Endothelial cell of umbilical vein (primary cell): ENCODE measurements at regions not wholly inside any gene's neighbourhood (a gene's known extent, or its start where the extent isn't known, plus 50 kb on each side); places are given as distances from the start of the nearest gene placed in this dataset.

Experiments used
- BruUV-seq: library from RNA; stranded (reverse); fragments of 400-500 nt; replicated peaks from 2 replicates; lab custom pipeline; 2021; lab: Mats Ljungman, UMichigan
- CTCF ChIA-PET: fragments of 300-600, 350-600 bp; sonication (Branson Sonifier 250); formaldehyde crosslinking; loops from one replicate; lab custom pipeline; 2021; ENCODE audit warnings: antibody characterized with exemption, inconsistent platforms; lab: Charles Lee
- POLR2A ChIA-PET: fragments of 300-600, 350-600 bp; sonication (Branson Sonifier 250); formaldehyde crosslinking; loops from one replicate; lab custom pipeline; 2021; ENCODE audit warnings: antibody characterized with exemption, inconsistent platforms; lab: Charles Lee
- DNase-seq: peaks from one replicate; pipeline ENCODE4 v3.0.0-alpha.2; 2011; ENCODE audit warnings: low read depth, low spot score
- FAIRE-seq: peaks from 2 replicates; lab custom pipeline; 2011; peaks lifted over from hg19 to GRCh38; lab: Jason Lieb, UNC
- H2AFZ ChIP-seq: 2 replicates; pipeline ENCODE4 v1.6.0; 2012; ENCODE audit warnings: low read depth, low read length, control low read depth, inconsistent platforms
- H3K27ac ChIP-seq: 2 replicates; pipeline ENCODE4 v1.5.1; 2011; ENCODE audit warnings: low read depth, mild to moderate bottlenecking, control low read depth, low read length, moderate library complexity; ENCODE audit not compliant: insufficient read depth
- H3K27me3 ChIP-seq, 2 experiments: 2 replicates each; pipeline versions ENCODE4 v1.6.0 to v1.6.1; 2011; ENCODE audit warnings: low read length in 2 of 2, mixed read lengths in 1 of 2; ENCODE audit not compliant: control insufficient read depth in 2 of 2, insufficient read depth in 2 of 2
- H3K36me3 ChIP-seq, 2 experiments: 2 replicates in 1 of 2; 3 replicates in 1 of 2; pipeline ENCODE4 v1.5.1; 2011; ENCODE audit warnings: low read length in 2 of 2, mild to moderate bottlenecking in 1 of 2, moderate library complexity in 1 of 2; ENCODE audit not compliant: control insufficient read depth in 2 of 2, insufficient read depth in 2 of 2; ENCODE audit errors: extremely low read depth in 1 of 2
- H3K4me1 ChIP-seq: 3 replicates; pipeline ENCODE4 v1.5.1; 2011; ENCODE audit warnings: mild to moderate bottlenecking, low read length; ENCODE audit not compliant: control insufficient read depth, insufficient read depth; ENCODE audit errors: extremely low read depth
- H3K4me2 ChIP-seq: 2 replicates; pipeline ENCODE4 v1.6.1; 2011; ENCODE audit warnings: low read length, control low read depth, mixed read lengths; ENCODE audit not compliant: insufficient read depth
- H3K4me3 ChIP-seq, 3 experiments: fragments of 200-600 bp in 1 of 3; sonication (generic), shearing (Covaris generic) in 1 of 3; replicated peaks in 1 of 3; 2 replicates each; pipeline ENCODE4 v1.5.1; 2011 to 2016; ENCODE audit warnings: control low read depth in 3 of 3, low read length in 3 of 3, mild to moderate bottlenecking in 2 of 3, inconsistent platforms in 1 of 3, low read depth in 1 of 3, moderate library complexity in 1 of 3; ENCODE audit not compliant: insufficient read depth in 1 of 3
- H3K79me2 ChIP-seq: 2 replicates; pipeline ENCODE4 v1.6.0; 2012; ENCODE audit warnings: low read length, inconsistent platforms; ENCODE audit not compliant: control insufficient read depth, insufficient read depth
- H3K9ac ChIP-seq: replicated peaks from 2 replicates; pipeline ENCODE3; 2011; ENCODE audit warnings: low read length, control low read depth; ENCODE audit not compliant: insufficient read depth; ENCODE audit errors: extremely low read depth
- H3K9me1 ChIP-seq: replicated peaks from 3 replicates; pipeline ENCODE4 v1.6.0; 2011; ENCODE audit warnings: mild to moderate bottlenecking, low read length; ENCODE audit not compliant: control insufficient read depth, insufficient read depth; ENCODE audit errors: extremely low read depth
- H3K9me3 ChIP-seq: replicated peaks from 2 replicates; pipeline ENCODE4 v1.5.1; 2012; ENCODE audit warnings: low read length, inconsistent platforms; ENCODE audit not compliant: control insufficient read depth, insufficient read depth
- H4K20me1 ChIP-seq: replicated peaks from 2 replicates; pipeline ENCODE3; 2011; ENCODE audit warnings: mild to moderate bottlenecking, low read length; ENCODE audit not compliant: control insufficient read depth, insufficient read depth; ENCODE audit errors: extremely low read depth
- CTCF ChIP-seq, 2 donors: IDR thresholded peaks; 1 replicate in 1 of 2; 2 replicates in 1 of 2; pipeline ENCODE4 v1.5.1; 2011; ENCODE audit warnings: low read length in 2 of 2, mild to moderate bottlenecking in 2 of 2, moderate library complexity in 2 of 2, control low read depth in 1 of 2, inconsistent platforms in 1 of 2, low read depth in 1 of 2; ENCODE audit not compliant: insufficient read depth in 1 of 2; ENCODE audit errors: extremely low read depth in 1 of 2
- EZH2 ChIP-seq: IDR thresholded peaks from 2 replicates; pipeline ENCODE4 v1.6.1; 2012; ENCODE audit warnings: borderline replicate concordance, low read depth, mild to moderate bottlenecking, moderate library complexity, low read length, inconsistent platforms; ENCODE audit not compliant: severe bottlenecking
- FOS ChIP-seq: IDR thresholded peaks from 2 replicates; pipeline ENCODE4 v1.6.1; 2011; ENCODE audit warnings: mild to moderate bottlenecking, low read length, moderate library complexity, borderline replicate concordance; ENCODE audit not compliant: insufficient read depth
- GATA2 ChIP-seq: IDR thresholded peaks from 2 replicates; pipeline ENCODE4 v1.7.0; 2011; ENCODE audit warnings: low read depth, mild to moderate bottlenecking, moderate library complexity, mixed read lengths, low read length; ENCODE audit not compliant: insufficient read length, insufficient read depth
- JUN ChIP-seq: IDR thresholded peaks from 2 replicates; pipeline ENCODE4 v1.6.1; 2011; ENCODE audit warnings: borderline replicate concordance, low read depth; ENCODE audit not compliant: insufficient read length, insufficient read depth
- MAX ChIP-seq: IDR thresholded peaks from 2 replicates; pipeline ENCODE4 v1.6.1; 2011; ENCODE audit not compliant: insufficient read depth, insufficient read length
- MYC ChIP-seq: IDR thresholded peaks from one replicate; pipeline ENCODE4 v1.6.1; 2011; ENCODE audit warnings: mild to moderate bottlenecking, low read depth, low read length
- POLR2A ChIP-seq: IDR thresholded peaks from 2 replicates; pipeline ENCODE4 v1.6.1; 2012; ENCODE audit warnings: low read depth, mild to moderate bottlenecking, control low read depth, low read length
- POLR2AphosphoS5 ChIP-seq: IDR thresholded peaks from 2 replicates; pipeline ENCODE4 v1.6.1; 2012; ENCODE audit warnings: low read depth, mild to moderate bottlenecking, control low read depth, low read length, moderate library complexity; ENCODE audit not compliant: insufficient read depth
- dilution Hi-C: fragments of 300-500 bp; cut with MboI; formaldehyde crosslinking; loops from one replicate; pipeline ENCODE4 v1.15.0; 2019; ENCODE audit warnings: low sequenced_read_pairs; ENCODE audit not compliant: extremely low pct_ligation_motif_present
- intact Hi-C: fragments of 100-400 bp; cut with micrococcal nuclease; formaldehyde crosslinking; loops from one replicate; pipeline ENCODE4 v1.10.0; 2022

- no peak for TF ChIP-seq GATA2
- no peak for TF ChIP-seq MAX
- TF ChIP-seq EZH2 = no peak
- TF ChIP-seq CTCF (IDR thresholded peaks at IDR 0.05; ENCODE audit: extremely low read depth in 1 of 2, insufficient read depth in 1 of 2, low read depth in 1 of 2, low read length in 2 of 2) = no peak
- TF ChIP-seq POLR2A = no peak
- TF ChIP-seq FOS = no peak
- no peak for TF ChIP-seq POLR2AphosphoS5
- no peak for TF ChIP-seq JUN
- no peak for TF ChIP-seq MYC
- POLR2A ChIA-PET = no interaction called here
- H3K36me3 ChIP-seq = no peaks in the 10 kb centered on the region
- no peaks in the 10 kb centered on the region for H3K4me1 ChIP-seq
- H3K4me3 ChIP-seq = no peak overlapping the region
- no peaks in the 10 kb centered on the region for H3K79me2 ChIP-seq
- intact Hi-C loops = no loop called here
- no peak overlapping the region for H3K4me2 ChIP-seq
- no peak overlapping the region for H3K9ac ChIP-seq
- H2AFZ ChIP-seq = no peak overlapping the region
- FAIRE-seq (no peak), DNase-seq (no peak)
- no peaks in the 10 kb centered on the region for H3K9me3 ChIP-seq
- no peak overlapping the region for H3K27ac ChIP-seq
- dilution Hi-C loops = no loop called here
- no peaks in the 10 kb centered on the region for H3K27me3 ChIP-seq
- H4K20me1 ChIP-seq = no peaks in the 10 kb centered on the region
- H3K9me1 ChIP-seq = no peaks in the 10 kb centered on the region
- CTCF ChIA-PET = no interaction called here
- BruUV-seq = no TSS peak
These were observed 178.7 kb upstream of the MAGEE2 start for GRCh38 chrX:75963774-75964173.
